KBM-7 (cell line): ENCODE measurements at regions not wholly inside any gene's neighbourhood (a gene's known extent, or its start where the extent isn't known, plus 50 kb on each side); places are given as distances from the start of the nearest gene placed in this dataset.
"Not testable (repeated sequence)": the region's sequence is repeated elsewhere in the genome, so short reads cannot be mapped to it uniquely, and the experiment has no call there.

Source experiments
- DNase-seq: peaks from one replicate; pipeline ENCODE4 v3.0.0-alpha.2; 2015
- in situ Hi-C: fragments of 300-500 bp; cut with MboI; formaldehyde crosslinking; loops from 2 replicates; pipeline ENCODE4 v1.14.3; 2020; ENCODE audit warnings: low sequenced_read_pairs, low pct_unique_long_range_greater_than_20kb, mixed read lengths

- in situ Hi-C loops: no loop called here
- DNase-seq: no peak
Observed at GRCh38 chr2:7527165-7527722, 610.0 kb downstream of the RNF144A start.

- in situ Hi-C loops: no loop called here
- no peak for DNase-seq
Observed at GRCh38 chr2:7530001-7530400, 612.8 kb downstream of the RNF144A start.

DNA sequence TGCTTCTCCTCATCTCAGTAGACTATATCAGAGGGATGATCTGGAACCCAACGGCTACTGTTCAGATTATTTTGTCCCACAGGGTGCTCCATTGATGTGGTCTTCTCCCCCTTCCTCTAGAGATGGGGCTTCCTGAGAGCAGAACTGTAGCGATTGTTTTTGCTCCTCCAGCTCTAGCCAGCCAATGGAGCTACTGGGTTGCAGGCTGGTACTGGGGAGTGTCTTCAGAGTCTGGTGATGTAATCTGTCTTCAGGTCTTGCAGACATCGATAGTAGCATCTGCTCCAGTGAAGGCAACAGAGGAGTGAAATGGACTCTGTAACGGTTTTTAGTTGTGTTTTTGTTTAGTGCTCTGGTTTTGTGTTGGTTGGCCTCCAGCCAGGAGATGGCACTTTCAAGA is 621.9 kb downstream of the RNF144A start:
- in situ Hi-C loops: no loop called here
- no peak for DNase-seq

DNA sequence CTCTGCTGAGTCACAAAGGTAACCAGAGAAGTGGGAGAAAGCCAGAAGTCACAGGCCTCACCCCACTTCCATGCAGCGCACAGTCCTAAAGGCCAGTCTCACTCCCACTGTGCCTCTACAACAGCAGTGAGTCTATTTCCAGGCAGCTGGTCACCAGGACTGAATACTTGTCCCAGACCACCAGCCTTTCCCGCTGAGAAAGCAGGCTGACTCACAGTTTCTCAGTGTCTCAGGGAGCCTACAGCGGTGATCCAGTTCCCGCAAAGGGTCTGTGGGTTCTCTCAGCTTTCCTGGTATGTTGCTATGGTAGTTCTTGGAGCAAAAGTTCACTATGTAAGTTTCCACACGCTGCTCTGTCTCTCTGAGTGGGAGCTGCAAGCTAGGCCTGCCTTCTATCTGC is 622.5 kb downstream of the RNF144A start:
- in situ Hi-C loops: no loop called here
- DNase-seq: no peak

GRCh38 chr2:7552825-7553570 is 635.8 kb downstream of the RNF144A start:
- in situ Hi-C loops: no loop called here

GRCh38 chr2:7555260-7555659 is 638.0 kb downstream of the RNF144A start:
- in situ Hi-C loops: no loop called here
- DNase-seq: no peak

More at GRCh38 chr2:7552825-7553570, 635.8 kb downstream of the RNF144A start:
- no peak for DNase-seq

DNA sequence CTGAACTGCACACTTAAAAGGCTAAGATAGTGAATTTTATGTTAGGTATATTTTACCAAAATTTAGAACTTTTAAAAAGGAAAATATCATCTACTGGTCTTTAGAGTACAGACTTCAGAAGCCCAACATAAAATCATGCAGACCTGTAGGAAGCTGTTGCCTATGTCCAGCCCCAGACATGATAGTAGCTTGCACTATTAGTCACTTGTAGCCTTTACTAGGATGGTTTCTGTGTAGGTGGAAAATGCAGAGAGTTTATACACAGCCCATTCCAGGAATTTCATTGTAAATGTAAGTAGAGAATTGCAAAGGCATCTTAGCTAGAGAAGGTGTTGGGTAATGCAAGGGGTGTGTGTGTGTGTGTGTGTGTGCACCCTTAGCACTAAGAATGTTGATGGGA is 640.2 kb downstream of the RNF144A start:
- no peak for DNase-seq
- in situ Hi-C loops: no loop called here

- DNase-seq: no peak
- in situ Hi-C loops: no loop called here
Observed at GRCh38 chr2:7559791-7560190, 642.6 kb downstream of the RNF144A start.

GRCh38 chr2:7566382-7566881 is 649.2 kb downstream of the RNF144A start:
- in situ Hi-C loops: no loop called here
- DNase-seq: no peak

DNA sequence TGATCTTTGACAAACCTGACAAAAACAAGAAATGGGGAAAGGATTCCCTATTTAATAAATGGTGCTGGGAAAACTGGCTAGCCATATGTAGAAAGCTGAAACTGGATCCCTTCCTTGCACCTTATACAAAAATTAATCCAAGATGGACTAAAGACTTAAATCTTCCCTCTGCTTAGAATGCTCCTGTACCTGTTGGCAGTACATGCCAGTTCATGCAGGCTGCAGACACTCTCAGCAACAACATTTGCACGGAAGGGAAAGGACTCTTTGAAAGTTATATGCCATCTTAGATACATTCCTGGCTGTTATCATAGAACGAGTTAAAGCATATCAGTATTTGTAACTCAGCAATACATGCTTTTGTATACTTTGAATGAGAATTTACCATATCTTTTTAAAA is 649.9 kb downstream of the RNF144A start:
- DNase-seq: not testable (repeated sequence)

GRCh38 chr2:7567646-7568045 is 650.4 kb downstream of the RNF144A start:
- in situ Hi-C loops: no loop called here
- no peak for DNase-seq

More for the DNA sequence above, 649.9 kb downstream of the RNF144A start:
- in situ Hi-C loops: not testable (repeated sequence)

DNA sequence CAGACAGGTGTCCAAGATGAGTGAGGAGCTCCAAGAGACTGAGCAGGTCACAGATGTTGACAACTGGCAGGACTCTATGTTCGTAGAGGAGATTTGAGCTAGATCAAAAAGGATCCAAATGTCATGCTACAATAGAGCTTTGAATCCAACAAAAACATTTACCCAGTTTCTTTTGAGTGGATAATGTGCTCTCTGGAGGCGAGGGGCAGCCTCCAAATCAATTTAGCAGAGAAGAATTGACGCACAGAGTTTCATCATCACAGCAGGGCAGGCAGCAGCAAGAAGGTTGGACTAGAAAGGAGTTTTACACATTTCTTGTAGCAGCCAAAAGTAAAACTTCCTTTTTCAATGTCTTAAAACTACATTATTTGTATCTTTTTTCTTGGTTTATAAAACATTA is 653.0 kb downstream of the RNF144A start:
- in situ Hi-C loops: no loop called here
- no peak for DNase-seq

- DNase-seq: no peak
Observed at GRCh38 chr2:7571701-7572100, 654.5 kb downstream of the RNF144A start.

DNA sequence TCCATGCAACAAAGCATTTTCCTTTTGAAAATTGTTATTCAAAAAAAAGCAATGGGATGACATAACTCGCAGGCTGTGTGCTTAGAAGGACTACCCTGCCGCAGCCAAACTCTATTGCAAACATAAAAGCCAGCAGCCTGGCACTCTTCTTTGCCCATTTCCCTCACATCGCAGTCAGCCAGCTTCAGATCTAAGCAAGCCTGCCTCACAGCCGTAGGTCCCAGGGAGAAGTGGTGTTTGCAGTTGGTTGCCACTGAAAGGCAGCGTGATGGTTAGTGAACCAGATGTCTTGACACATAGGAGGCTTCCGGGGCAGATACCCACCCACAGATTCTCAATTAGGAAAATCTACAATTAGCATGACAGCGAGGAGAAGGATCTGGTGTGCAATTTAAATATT is 655.2 kb downstream of the RNF144A start:
- in situ Hi-C loops: no loop called here
- DNase-seq: no peak

More at GRCh38 chr2:7571701-7572100, 654.5 kb downstream of the RNF144A start:
- in situ Hi-C loops: no loop called here

- in situ Hi-C loops: no loop called here
- DNase-seq: no peak
Observed at GRCh38 chr2:7573166-7573825, 656.1 kb downstream of the RNF144A start.

- no peak for DNase-seq
- in situ Hi-C loops: no loop called here
Observed at GRCh38 chr2:7574385-7574784, 657.2 kb downstream of the RNF144A start.

GRCh38 chr2:7577769-7578168 is 660.6 kb downstream of the RNF144A start:
- in situ Hi-C loops: no loop called here
- DNase-seq: no peak

- in situ Hi-C loops: no loop called here
- DNase-seq: no peak
Observed at GRCh38 chr2:7584017-7584416, 666.8 kb downstream of the RNF144A start.

DNA sequence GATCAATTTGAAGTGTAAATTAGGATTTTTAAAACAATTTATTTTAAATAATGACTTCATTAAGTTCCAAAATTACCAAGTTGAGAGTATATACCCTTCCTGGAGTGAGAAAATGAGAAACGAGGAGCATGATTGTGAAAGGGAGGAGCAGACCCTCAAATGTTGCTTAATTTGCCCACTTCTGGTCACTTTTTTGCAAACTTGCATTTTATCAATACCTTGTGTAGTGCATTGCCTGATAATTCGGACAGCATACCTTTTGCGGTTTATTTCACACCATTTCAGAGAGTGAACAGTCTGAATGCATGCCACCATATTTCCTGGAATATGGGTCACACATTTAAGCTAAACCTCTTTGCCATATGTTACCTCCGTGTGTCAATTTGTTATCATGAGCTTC is 669.7 kb downstream of the RNF144A start:
- DNase-seq: no peak
- in situ Hi-C loops: no loop called here

DNA sequence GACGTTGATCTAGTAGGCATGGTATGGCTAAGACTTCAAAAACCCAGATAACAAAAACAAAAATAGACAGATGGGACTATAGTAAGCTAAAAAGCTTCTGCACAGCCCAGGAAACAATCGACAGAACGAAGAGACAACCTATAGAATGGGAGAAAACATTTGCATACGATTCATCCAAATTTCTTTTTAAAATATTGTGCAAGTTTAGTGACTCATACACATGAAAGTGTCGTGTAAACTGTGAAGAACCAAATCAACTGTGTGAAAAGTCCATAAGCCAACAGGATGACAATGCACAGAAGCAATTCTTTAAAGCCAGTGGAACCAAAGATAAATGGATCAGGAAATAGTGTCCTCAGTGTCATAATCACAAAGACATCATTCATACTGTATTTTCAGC is 671.1 kb downstream of the RNF144A start:
- in situ Hi-C loops: no loop called here
- no peak for DNase-seq
